Breast epithelium (tissue), 4 donors: ENCODE measurements at regions not wholly inside any gene's neighbourhood (a gene's known extent, or its start where the extent isn't known, plus 50 kb on each side); places are given as distances from the start of the nearest gene placed in this dataset.

Source experiments
- DNase-seq, 2 donors: peaks; one replicate each; pipeline ENCODE4 v3.0.0-alpha.2; 2019; ENCODE audit warnings: low spot score in 2 of 2
- H3K27ac ChIP-seq, 2 donors: fragments of 200-600 bp; sonication (generic) in 1 of 2; one replicate each; pipeline ENCODE4 v1.5.1; 2016 to 2019; ENCODE audit warnings: mild to moderate bottlenecking in 1 of 2
- H3K27me3 ChIP-seq, 2 donors: fragments of 200-600 bp; sonication (generic) in 1 of 2; one replicate each; pipeline versions ENCODE4 v1.5.1 to v1.6.0; 2017 to 2019; ENCODE audit warnings: control low read depth in 1 of 2, mild to moderate bottlenecking in 1 of 2
- H3K36me3 ChIP-seq: fragments of 200-600 bp; one replicate; pipeline ENCODE4 v1.5.1; 2019
- H3K4me1 ChIP-seq, 2 donors: fragments of 200-600 bp; sonication (generic); one replicate each; pipeline ENCODE4 v1.5.1; 2016 to 2019; ENCODE audit warnings: control low read depth in 1 of 2
- H3K4me3 ChIP-seq, 3 donors: fragments of 200-600 bp; sonication (generic); 1 replicate in 2 of 3; 2 replicates in 1 of 3; pipeline ENCODE4 v1.5.1; 2016 to 2019; ENCODE audit warnings: mild to moderate bottlenecking in 3 of 3, moderate library complexity in 2 of 3
- H3K9me3 ChIP-seq, 2 donors: fragments of 200-600 bp; sonication (generic) in 1 of 2; one replicate each; pipeline ENCODE4 v1.5.1; 2016 to 2019; ENCODE audit warnings: control low read depth in 1 of 2
- POLR2A ChIP-seq: fragments of 450-650 bp; IDR thresholded peaks from one replicate; pipeline ENCODE4 v1.6.1; 2016; ENCODE audit warnings: antibody characterized with exemption, mild to moderate bottlenecking, moderate library complexity
- POLR2AphosphoS5 ChIP-seq, 3 donors: sonication (generic); formaldehyde crosslinking; IDR thresholded peaks; one replicate each; pipeline ENCODE4 v1.6.1; 2017; ENCODE audit warnings: antibody characterized with exemption in 3 of 3
- intact Hi-C: fragments of 100-400 bp; cut with DNase I; formaldehyde crosslinking; loops from one replicate; pipeline ENCODE4 v1.15.1; 2023; ENCODE audit warnings: low total_unique reads
- TF ChIP-seq, protein P1 (sequence below), 3 donors: fragments of 450-650 bp; IDR thresholded peaks; one replicate each; pipeline ENCODE4 v1.5.1; 2016 to 2017; ENCODE audit warnings: antibody characterized with exemption in 3 of 3, mild to moderate bottlenecking in 3 of 3, moderate library complexity in 3 of 3

- intact Hi-C loops: no loop called here
- peak overlapping the region; percentile 50 to 60 for H3K27ac ChIP-seq
- peak overlapping the region in 1 of 3 donors; percentile 4 for H3K4me3 ChIP-seq
- H3K36me3 ChIP-seq: no peaks in the 10 kb centered on the region
- TF ChIP-seq, protein P1, sequence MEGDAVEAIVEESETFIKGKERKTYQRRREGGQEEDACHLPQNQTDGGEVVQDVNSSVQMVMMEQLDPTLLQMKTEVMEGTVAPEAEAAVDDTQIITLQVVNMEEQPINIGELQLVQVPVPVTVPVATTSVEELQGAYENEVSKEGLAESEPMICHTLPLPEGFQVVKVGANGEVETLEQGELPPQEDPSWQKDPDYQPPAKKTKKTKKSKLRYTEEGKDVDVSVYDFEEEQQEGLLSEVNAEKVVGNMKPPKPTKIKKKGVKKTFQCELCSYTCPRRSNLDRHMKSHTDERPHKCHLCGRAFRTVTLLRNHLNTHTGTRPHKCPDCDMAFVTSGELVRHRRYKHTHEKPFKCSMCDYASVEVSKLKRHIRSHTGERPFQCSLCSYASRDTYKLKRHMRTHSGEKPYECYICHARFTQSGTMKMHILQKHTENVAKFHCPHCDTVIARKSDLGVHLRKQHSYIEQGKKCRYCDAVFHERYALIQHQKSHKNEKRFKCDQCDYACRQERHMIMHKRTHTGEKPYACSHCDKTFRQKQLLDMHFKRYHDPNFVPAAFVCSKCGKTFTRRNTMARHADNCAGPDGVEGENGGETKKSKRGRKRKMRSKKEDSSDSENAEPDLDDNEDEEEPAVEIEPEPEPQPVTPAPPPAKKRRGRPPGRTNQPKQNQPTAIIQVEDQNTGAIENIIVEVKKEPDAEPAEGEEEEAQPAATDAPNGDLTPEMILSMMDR (IDR thresholded peaks at IDR 0.05): no peak
- TF ChIP-seq POLR2AphosphoS5 (IDR thresholded peaks at IDR 0.05) (no peak), POLR2A (no peak)
- no peaks in the 10 kb centered on the region for H3K9me3 ChIP-seq
- H3K4me1 ChIP-seq: peaks cover 0 to 4% of the 10 kb centered on the region in 2 donors
- no peak for DNase-seq
- no peaks in the 10 kb centered on the region for H3K27me3 ChIP-seq
Measured at GRCh38 chr6:15066089-15066758, 179.6 kb upstream of the JARID2 start.

DNA sequence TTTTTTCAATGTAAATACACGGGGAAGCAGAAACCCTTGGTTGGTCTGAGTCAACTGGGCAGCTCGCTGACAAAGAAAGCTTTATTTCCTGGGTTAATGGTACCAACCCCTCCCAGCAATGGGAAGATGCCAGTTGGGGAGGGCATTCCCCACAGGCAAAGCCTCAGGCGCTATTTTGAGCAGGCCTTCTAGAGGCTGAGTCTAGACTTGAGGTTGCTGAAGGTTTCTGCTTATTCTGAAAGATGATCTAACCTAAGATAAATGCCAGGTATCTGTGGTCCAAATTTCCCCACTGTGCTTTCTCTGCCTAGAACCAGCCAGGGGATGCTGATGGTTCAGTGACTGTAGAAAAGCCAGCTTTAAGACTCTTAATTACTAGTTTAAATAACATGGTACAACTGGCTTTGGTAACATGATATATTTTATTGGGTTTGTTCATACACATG is 172.5 kb upstream of the JARID2 start:
- Histone ChIP-seq H3K4me3 (no peak overlapping the region), H3K9me3 (no peaks in the 10 kb centered on the region), H3K36me3 (no peaks in the 10 kb centered on the region), H3K4me1 (no peaks in the 10 kb centered on the region), H3K27me3 (no peaks in the 10 kb centered on the region), H3K27ac (no peak overlapping the region)
- no peak for DNase-seq
- intact Hi-C loops: no loop called here
- no peak for TF ChIP-seq POLR2A
- TF ChIP-seq, protein P1 (IDR thresholded peaks at IDR 0.05): no peak
- TF ChIP-seq POLR2AphosphoS5 (IDR thresholded peaks at IDR 0.05): no peak

GRCh38 chr6:15073883-15074465 is 171.9 kb upstream of the JARID2 start:
- Histone ChIP-seq H3K27ac (no peak overlapping the region), H3K36me3 (no peaks in the 10 kb centered on the region), H3K4me1 (no peaks in the 10 kb centered on the region), H3K9me3 (no peaks in the 10 kb centered on the region), H3K27me3 (no peaks in the 10 kb centered on the region), H3K4me3 (no peak overlapping the region)
- TF ChIP-seq POLR2AphosphoS5 (IDR thresholded peaks at IDR 0.05) (no peak), POLR2A (no peak)
- TF ChIP-seq, protein P1 (IDR thresholded peaks at IDR 0.05): no peak
- no peak for DNase-seq
- intact Hi-C loops: no loop called here

GRCh38 chr6:15074806-15075205 is 171.1 kb upstream of the JARID2 start:
- no peak for DNase-seq
- H3K36me3 ChIP-seq: no peaks in the 10 kb centered on the region
- no peaks in the 10 kb centered on the region for H3K9me3 ChIP-seq
- H3K4me3 ChIP-seq: no peak overlapping the region
- no peaks in the 10 kb centered on the region for H3K4me1 ChIP-seq
- H3K27me3 ChIP-seq: no peaks in the 10 kb centered on the region
- H3K27ac ChIP-seq: no peak overlapping the region
- TF ChIP-seq, protein P1 (IDR thresholded peaks at IDR 0.05): no peak
- TF ChIP-seq POLR2A (no peak), POLR2AphosphoS5 (IDR thresholded peaks at IDR 0.05) (no peak)
- intact Hi-C loops: no loop called here

GRCh38 chr6:15076565-15076964 is 169.3 kb upstream of the JARID2 start:
- no peaks in the 10 kb centered on the region for H3K27me3 ChIP-seq
- no peaks in the 10 kb centered on the region for H3K36me3 ChIP-seq
- intact Hi-C loops: no loop called here
- H3K4me1 ChIP-seq: no peaks in the 10 kb centered on the region
- no peak overlapping the region for H3K27ac ChIP-seq
- DNase-seq: no peak
- no peaks in the 10 kb centered on the region for H3K9me3 ChIP-seq
- TF ChIP-seq, protein P1 (IDR thresholded peaks at IDR 0.05): no peak
- no peak for TF ChIP-seq POLR2A
- no peak for TF ChIP-seq POLR2AphosphoS5 (IDR thresholded peaks at IDR 0.05)
- H3K4me3 ChIP-seq: no peak overlapping the region
